ENCODE measurements at regions not wholly inside any gene's neighbourhood (a gene's known extent, or its start where the extent isn't known, plus 50 kb on each side); places are given as distances from the start of the nearest gene placed in this dataset.

DNA sequence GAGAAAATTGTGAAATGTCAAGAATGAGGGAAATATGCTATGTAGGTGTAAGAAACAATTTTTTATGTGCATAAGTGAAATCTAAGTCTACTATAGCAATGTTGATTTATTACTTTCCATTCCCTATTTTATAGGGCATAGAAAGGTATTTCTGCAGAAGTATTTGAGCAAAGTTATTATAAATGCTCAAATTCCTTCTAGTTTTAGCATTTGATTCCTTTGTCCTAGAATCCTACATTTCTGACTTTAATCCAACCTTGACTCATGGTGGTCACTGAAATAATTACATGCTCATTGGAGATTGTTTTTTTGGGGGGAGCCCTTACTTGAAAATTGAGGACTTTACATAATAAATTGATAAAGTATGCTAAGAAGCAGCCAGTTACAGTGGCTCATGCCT lies 716.6 kb upstream of the LUZP2 start:
- TF ChIP-seq, protein P1, sequence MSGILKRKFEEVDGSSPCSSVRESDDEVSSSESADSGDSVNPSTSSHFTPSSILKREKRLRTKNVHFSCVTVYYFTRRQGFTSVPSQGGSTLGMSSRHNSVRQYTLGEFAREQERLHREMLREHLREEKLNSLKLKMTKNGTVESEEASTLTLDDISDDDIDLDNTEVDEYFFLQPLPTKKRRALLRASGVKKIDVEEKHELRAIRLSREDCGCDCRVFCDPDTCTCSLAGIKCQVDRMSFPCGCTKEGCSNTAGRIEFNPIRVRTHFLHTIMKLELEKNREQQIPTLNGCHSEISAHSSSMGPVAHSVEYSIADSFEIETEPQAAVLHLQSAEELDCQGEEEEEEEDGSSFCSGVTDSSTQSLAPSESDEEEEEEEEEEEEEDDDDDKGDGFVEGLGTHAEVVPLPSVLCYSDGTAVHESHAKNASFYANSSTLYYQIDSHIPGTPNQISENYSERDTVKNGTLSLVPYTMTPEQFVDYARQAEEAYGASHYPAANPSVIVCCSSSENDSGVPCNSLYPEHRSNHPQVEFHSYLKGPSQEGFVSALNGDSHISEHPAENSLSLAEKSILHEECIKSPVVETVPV (CRISPR knock-in tag; IDR thresholded peaks at IDR 0.05), result no peak
- no peak for TF ChIP-seq RARB (CRISPR knock-in tag; IDR thresholded peaks at IDR 0.05)
- no peak for TF ChIP-seq ZFP30 (CRISPR knock-in tag; IDR thresholded peaks at IDR 0.05)
- no peak for TF ChIP-seq ARNTL (CRISPR knock-in tag; IDR thresholded peaks at IDR 0.05; ENCODE audit: borderline replicate concordance, low read depth)
- no peak for TF ChIP-seq SNAI2 (CRISPR knock-in tag; IDR thresholded peaks at IDR 0.05)
- TF ChIP-seq, protein P2, sequence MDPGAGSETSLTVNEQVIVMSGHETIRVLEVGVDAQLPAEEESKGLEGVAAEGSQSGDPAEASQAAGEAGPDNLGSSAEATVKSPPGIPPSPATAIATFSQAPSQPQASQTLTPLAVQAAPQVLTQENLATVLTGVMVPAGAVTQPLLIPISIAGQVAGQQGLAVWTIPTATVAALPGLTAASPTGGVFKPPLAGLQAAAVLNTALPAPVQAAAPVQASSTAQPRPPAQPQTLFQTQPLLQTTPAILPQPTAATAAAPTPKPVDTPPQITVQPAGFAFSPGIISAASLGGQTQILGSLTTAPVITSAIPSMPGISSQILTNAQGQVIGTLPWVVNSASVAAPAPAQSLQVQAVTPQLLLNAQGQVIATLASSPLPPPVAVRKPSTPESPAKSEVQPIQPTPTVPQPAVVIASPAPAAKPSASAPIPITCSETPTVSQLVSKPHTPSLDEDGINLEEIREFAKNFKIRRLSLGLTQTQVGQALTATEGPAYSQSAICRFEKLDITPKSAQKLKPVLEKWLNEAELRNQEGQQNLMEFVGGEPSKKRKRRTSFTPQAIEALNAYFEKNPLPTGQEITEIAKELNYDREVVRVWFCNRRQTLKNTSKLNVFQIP (CRISPR knock-in tag; IDR thresholded peaks at IDR 0.05; ENCODE audit: borderline replicate concordance, low read depth), result no peak
- TF ChIP-seq PPARA (CRISPR knock-in tag; IDR thresholded peaks at IDR 0.05; ENCODE audit: borderline replicate concordance), result no peak
- no peak for TF ChIP-seq OSR1 (CRISPR knock-in tag; IDR thresholded peaks at IDR 0.05)
- TF ChIP-seq ZC3H10 (CRISPR knock-in tag; IDR thresholded peaks at IDR 0.05), result no peak
